Mesendoderm (in vitro differentiated cells): ENCODE measurements at regions not wholly inside any gene's neighbourhood (a gene's known extent, or its start where the extent isn't known, plus 50 kb on each side); places are given as distances from the start of the nearest gene placed in this dataset.

Source experiments
- DNase-seq: peaks from one replicate; pipeline ENCODE4 v3.0.0; 2013
- H2AK5ac ChIP-seq: 2 replicates; pipeline ENCODE4 v1.6.1; 2013; ENCODE audit warnings: low read length, inconsistent platforms
- H2BK120ac ChIP-seq: 2 replicates; pipeline ENCODE4 v1.6.1; 2013; ENCODE audit warnings: low read depth, mild to moderate bottlenecking, low read length, moderate library complexity, mixed read lengths
- H2BK15ac ChIP-seq: replicated peaks from 2 replicates; pipeline ENCODE4 v1.6.1; 2013; ENCODE audit warnings: low read depth, mild to moderate bottlenecking, moderate library complexity
- H2BK5ac ChIP-seq: 2 replicates; pipeline ENCODE4 v1.6.1; 2013; ENCODE audit warnings: low read length, inconsistent platforms
- H3K18ac ChIP-seq: 2 replicates; pipeline ENCODE4 v1.6.1; 2013; ENCODE audit warnings: mild to moderate bottlenecking, low read length, mixed read lengths
- H3K23ac ChIP-seq: one replicate; pipeline ENCODE4 v1.6.1; 2013; ENCODE audit warnings: low read length
- H3K27ac ChIP-seq: 2 replicates; pipeline ENCODE4 v1.5.1; 2013; ENCODE audit warnings: low read depth, mild to moderate bottlenecking, inconsistent platforms, low read length, moderate library complexity
- H3K27me3 ChIP-seq: 2 replicates; pipeline ENCODE4 v1.6.1; 2013; ENCODE audit warnings: low read length, control low read depth, mild to moderate bottlenecking, inconsistent platforms; ENCODE audit not compliant: insufficient read depth, poor library complexity
- H3K36me3 ChIP-seq: 2 replicates; pipeline ENCODE4 v1.6.1; 2013; ENCODE audit warnings: low read length, inconsistent platforms; ENCODE audit not compliant: control insufficient read depth, insufficient read depth
- H3K4ac ChIP-seq: one replicate; pipeline ENCODE4 v1.6.1; 2013; ENCODE audit warnings: low read depth, mild to moderate bottlenecking, low read length, moderate library complexity
- H3K4me1 ChIP-seq: 2 replicates; pipeline ENCODE4 v1.6.1; 2013; ENCODE audit warnings: low read depth, low read length, inconsistent platforms; ENCODE audit not compliant: control insufficient read depth
- H3K4me2 ChIP-seq: 2 replicates; pipeline ENCODE4 v1.6.1; 2013; ENCODE audit warnings: low read length
- H3K4me3 ChIP-seq: 2 replicates; pipeline ENCODE4 v1.5.1; 2013; ENCODE audit warnings: mild to moderate bottlenecking, low read length
- H3K56ac ChIP-seq: one replicate; pipeline ENCODE4 v1.6.1; 2013; ENCODE audit warnings: low read length
- H3K79me1 ChIP-seq: 2 replicates; pipeline ENCODE4 v1.6.1; 2013; ENCODE audit warnings: low read length, inconsistent platforms
- H3K79me2 ChIP-seq: 2 replicates; pipeline ENCODE4 v1.6.1; 2013; ENCODE audit warnings: mild to moderate bottlenecking, low read length; ENCODE audit not compliant: control insufficient read depth, insufficient read depth
- H3K9ac ChIP-seq: 2 replicates; pipeline ENCODE4 v1.6.1; 2013; ENCODE audit warnings: low read length, inconsistent platforms
- H4K5ac ChIP-seq: one replicate; pipeline ENCODE4 v1.6.1; 2013; ENCODE audit warnings: low read length
- H4K8ac ChIP-seq: one replicate; pipeline ENCODE4 v1.6.1; 2013; ENCODE audit warnings: low read depth, mild to moderate bottlenecking, control low read depth, low read length, moderate library complexity
- WGBS: extraction: QIAGEN DNeasy Blood & Tissue Kit; methylation state at CpG from one replicate; pipeline ENCODE4 v1.1.7; 2013; ENCODE audit warnings: low lambda C conversion rate, missing lambda C conversion rate; ENCODE audit not compliant: insufficient coverage; ENCODE audit errors: extremely low coverage; 5-methylcytosine and 5-hydroxymethylcytosine counted together

- Histone ChIP-seq H4K5ac (no peak overlapping the region), H2BK15ac (no peak overlapping the region), H4K8ac (no peak overlapping the region), H3K4me3 (no peak overlapping the region), H3K23ac (no peak overlapping the region), H2AK5ac (no peak overlapping the region), H3K27ac (no peak overlapping the region), H3K36me3 (no peaks in the 10 kb centered on the region), H2BK120ac (no peak overlapping the region), H3K56ac (no peak overlapping the region), H3K4ac (no peak overlapping the region), H2BK5ac (no peak overlapping the region), H3K18ac (no peak overlapping the region), H3K79me2 (no peaks in the 10 kb centered on the region), H3K79me1 (no peaks in the 10 kb centered on the region), H3K27me3 (no peaks in the 10 kb centered on the region), H3K9ac (no peak overlapping the region), H3K4me2 (no peak overlapping the region), H3K4me1 (no peaks in the 10 kb centered on the region)
- no CpG with 5 or more reads among the region's 7 CpGs for WGBS
- DNase-seq, result peak; percentile 30
Observed at GRCh38 chr18:65235966-65236624, 514.7 kb upstream of the CDH7 start.

GRCh38 chr18:65230311-65230710, 520.5 kb upstream of the CDH7 start:
- DNase-seq, result no peak
- WGBS, result no CpG with 5 or more reads among the region's 4 CpGs

GRCh38 chr18:65227970-65228369, 522.8 kb upstream of the CDH7 start:
- Histone ChIP-seq H3K18ac (no peak overlapping the region), H3K4me2 (no peak overlapping the region), H2BK120ac (no peak overlapping the region), H3K36me3 (no peaks in the 10 kb centered on the region), H2BK5ac (no peak overlapping the region), H3K27ac (no peak overlapping the region), H3K56ac (no peak overlapping the region), H3K79me1 (no peaks in the 10 kb centered on the region), H3K23ac (no peak overlapping the region), H3K27me3 (no peaks in the 10 kb centered on the region), H4K5ac (no peak overlapping the region), H2BK15ac (no peak overlapping the region), H3K4me3 (no peak overlapping the region), H3K4ac (no peak overlapping the region), H3K4me1 (no peaks in the 10 kb centered on the region), H2AK5ac (no peak overlapping the region), H3K79me2 (no peaks in the 10 kb centered on the region), H4K8ac (no peak overlapping the region), H3K9ac (no peak overlapping the region)
- WGBS, result 100% methylated on average over 1 of the region's 3 CpGs
- DNase-seq, result peak; percentile 32

More at GRCh38 chr18:65230311-65230710, 520.5 kb upstream of the CDH7 start:
- H3K79me1 ChIP-seq, result no peaks in the 10 kb centered on the region
- no peak overlapping the region for H3K4me3 ChIP-seq
- no peak overlapping the region for H3K18ac ChIP-seq
- no peak overlapping the region for H2AK5ac ChIP-seq
- no peak overlapping the region for H4K8ac ChIP-seq
- no peak overlapping the region for H3K9ac ChIP-seq
- H2BK120ac ChIP-seq, result no peak overlapping the region
- no peak overlapping the region for H3K56ac ChIP-seq
- H3K4ac ChIP-seq, result no peak overlapping the region
- no peak overlapping the region for H2BK15ac ChIP-seq
- no peaks in the 10 kb centered on the region for H3K36me3 ChIP-seq
- no peaks in the 10 kb centered on the region for H3K27me3 ChIP-seq
- no peaks in the 10 kb centered on the region for H3K4me1 ChIP-seq
- no peak overlapping the region for H3K27ac ChIP-seq
- H2BK5ac ChIP-seq, result no peak overlapping the region
- H3K4me2 ChIP-seq, result no peak overlapping the region
- no peak overlapping the region for H4K5ac ChIP-seq
- H3K79me2 ChIP-seq, result no peaks in the 10 kb centered on the region
- no peak overlapping the region for H3K23ac ChIP-seq

- Histone ChIP-seq H3K36me3 (no peaks in the 10 kb centered on the region), H3K4me1 (no peaks in the 10 kb centered on the region), H3K79me2 (no peaks in the 10 kb centered on the region), H3K56ac (no peak overlapping the region), H3K4me2 (no peak overlapping the region), H3K4ac (no peak overlapping the region), H3K27ac (no peak overlapping the region), H3K79me1 (no peaks in the 10 kb centered on the region), H3K23ac (no peak overlapping the region), H3K9ac (no peak overlapping the region), H2BK5ac (no peak overlapping the region), H2BK120ac (no peak overlapping the region), H3K27me3 (no peaks in the 10 kb centered on the region), H4K5ac (no peak overlapping the region), H3K4me3 (no peak overlapping the region), H4K8ac (no peak overlapping the region), H2BK15ac (no peak overlapping the region), H3K18ac (no peak overlapping the region), H2AK5ac (no peak overlapping the region)
- DNase-seq, result no peak
- no CpG with 5 or more reads among the region's 1 CpG for WGBS
Observed at GRCh38 chr18:65221736-65222135, 529.1 kb upstream of the CDH7 start.

DNA sequence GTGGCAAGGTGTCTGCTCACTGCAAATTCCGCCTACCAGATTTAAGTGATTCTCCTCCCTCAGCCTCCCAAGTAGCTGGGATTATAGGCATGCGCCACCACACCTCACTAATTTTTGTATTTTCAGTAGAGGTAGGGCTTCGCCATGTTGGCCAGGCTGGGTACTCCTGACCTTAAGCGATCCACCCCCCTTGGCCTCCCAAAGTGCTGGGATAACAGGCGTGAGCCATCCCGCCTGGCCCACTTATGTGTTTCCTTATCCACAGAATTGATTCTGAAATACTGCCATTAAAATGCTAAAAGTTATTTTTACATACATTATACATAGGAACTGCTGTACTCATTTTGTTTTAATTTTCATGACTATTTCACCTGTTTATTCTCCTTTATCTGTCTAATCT, 529.7 kb upstream of the CDH7 start:
- no peaks in the 10 kb centered on the region for H3K4me1 ChIP-seq
- H3K4ac ChIP-seq, result no peak overlapping the region
- no peak overlapping the region for H3K56ac ChIP-seq
- no peak overlapping the region for H3K4me3 ChIP-seq
- no peak overlapping the region for H3K4me2 ChIP-seq
- H3K18ac ChIP-seq, result no peak overlapping the region
- no peak overlapping the region for H3K9ac ChIP-seq
- no peaks in the 10 kb centered on the region for H3K79me2 ChIP-seq
- H4K5ac ChIP-seq, result no peak overlapping the region
- H4K8ac ChIP-seq, result no peak overlapping the region
- no peak for DNase-seq
- no peaks in the 10 kb centered on the region for H3K27me3 ChIP-seq
- H2AK5ac ChIP-seq, result no peak overlapping the region
- no peak overlapping the region for H2BK15ac ChIP-seq
- no CpG with 5 or more reads among the region's 6 CpGs for WGBS
- H3K23ac ChIP-seq, result no peak overlapping the region
- H3K79me1 ChIP-seq, result no peaks in the 10 kb centered on the region
- no peak overlapping the region for H2BK5ac ChIP-seq
- no peaks in the 10 kb centered on the region for H3K36me3 ChIP-seq
- H2BK120ac ChIP-seq, result no peak overlapping the region
- H3K27ac ChIP-seq, result no peak overlapping the region

GRCh38 chr18:65215865-65216466, 534.8 kb upstream of the CDH7 start:
- Histone ChIP-seq H2AK5ac (no peak overlapping the region), H3K4ac (no peak overlapping the region), H3K4me3 (no peak overlapping the region), H3K36me3 (no peaks in the 10 kb centered on the region), H3K79me1 (no peaks in the 10 kb centered on the region), H3K27me3 (no peaks in the 10 kb centered on the region), H3K79me2 (no peaks in the 10 kb centered on the region), H3K56ac (no peak overlapping the region), H4K5ac (no peak overlapping the region), H2BK120ac (no peak overlapping the region), H3K9ac (no peak overlapping the region), H3K18ac (no peak overlapping the region), H4K8ac (no peak overlapping the region), H3K4me1 (no peaks in the 10 kb centered on the region), H3K23ac (no peak overlapping the region), H3K27ac (no peak overlapping the region), H2BK15ac (no peak overlapping the region), H2BK5ac (no peak overlapping the region), H3K4me2 (no peak overlapping the region)
- 100% methylated on average over 2 of the region's 11 CpGs for WGBS
- DNase-seq, result no peak
